Transverse colon (tissue), 4 donors: ENCODE measurements at regions not wholly inside any gene's neighbourhood (a gene's known extent, or its start where the extent isn't known, plus 50 kb on each side); places are given as distances from the start of the nearest gene placed in this dataset.
"Not testable (repeated sequence)": the region's sequence is repeated elsewhere in the genome, so short reads cannot be mapped to it uniquely, and the experiment has no call there.

Source experiments
- DNase-seq: peaks from one replicate; pipeline ENCODE4 v3.0.0-alpha.2; 2019
- H3K27ac ChIP-seq, 4 donors: fragments of 200-600 bp; sonication (generic); 2 replicates each; pipeline ENCODE4 v1.5.1; 2016 to 2018; ENCODE audit warnings: inconsistent platforms in 4 of 4
- H3K27me3 ChIP-seq: fragments of 200-600 bp; sonication (generic); 2 replicates; pipeline ENCODE4 v1.5.1; 2017; ENCODE audit warnings: inconsistent platforms
- H3K36me3 ChIP-seq, 4 donors: fragments of 200-600 bp; sonication (generic); 2 replicates each; pipeline ENCODE4 v1.5.1; 2017 to 2019; ENCODE audit warnings: inconsistent platforms in 4 of 4
- H3K4me1 ChIP-seq, 4 donors: fragments of 200-600 bp; sonication (generic); 2 replicates each; pipeline ENCODE4 v1.5.1; 2017 to 2020; ENCODE audit warnings: inconsistent platforms in 4 of 4
- H3K4me3 ChIP-seq, 4 donors: fragments of 200-600 bp; sonication (generic); 1 replicate in 1 of 4; 2 replicates in 3 of 4; pipeline versions ENCODE4 v1.5.1 to v1.6.1; 2017 to 2019; ENCODE audit warnings: inconsistent platforms in 4 of 4
- H3K9me3 ChIP-seq, 2 donors: fragments of 200-600 bp; sonication (generic); 2 replicates each; pipeline ENCODE4 v1.5.1; 2017 to 2019; ENCODE audit warnings: inconsistent platforms in 2 of 2
- EP300 ChIP-seq: sonication (generic); formaldehyde crosslinking; IDR thresholded peaks from one replicate; pipeline ENCODE4 v1.6.1; 2017; ENCODE audit warnings: antibody characterized with exemption, low read depth
- POLR2A ChIP-seq: fragments of 450-650 bp; IDR thresholded peaks from one replicate; pipeline ENCODE4 v1.6.1; 2016; ENCODE audit warnings: antibody characterized with exemption, mild to moderate bottlenecking, moderate library complexity
- POLR2AphosphoS5 ChIP-seq, 3 donors: sonication (generic); formaldehyde crosslinking; IDR thresholded peaks; one replicate each; pipeline ENCODE4 v1.6.1; 2016; ENCODE audit warnings: antibody characterized with exemption in 3 of 3
- WGBS, 2 donors: methylation state at CpG; one replicate each; pipeline ENCODE4 v1.1.5; 2018; ENCODE audit warnings: low coverage in 1 of 2; 5-methylcytosine and 5-hydroxymethylcytosine counted together
- in situ Hi-C, 4 donors: fragments of 200-750 bp; cut with MboI; loops; one replicate each; pipeline versions ENCODE4 v1.15.0 to v1.15.1; 2017; ENCODE audit warnings: low sequenced_read_pairs in 3 of 4, low pct_ligation_motif_present in 1 of 4, low pct_unique_long_range_greater_than_20kb in 1 of 4
- intact Hi-C: fragments of 100-400 bp; cut with DNase I; formaldehyde crosslinking; loops from one replicate; pipeline ENCODE4 v1.15.1; 2023; ENCODE audit warnings: low total_unique reads
- TF ChIP-seq, protein P1 (sequence below), 5 experiments: fragments of 200-600 bp in 3 of 5; fragments of 450-650 bp in 2 of 5; sonication (generic) in 3 of 5; IDR thresholded peaks; 1 replicate in 2 of 5; 2 replicates in 3 of 5; pipeline ENCODE4 v1.5.1; 2016 to 2017; ENCODE audit warnings: antibody characterized with exemption in 5 of 5, inconsistent platforms in 3 of 5, mild to moderate bottlenecking in 2 of 5, moderate library complexity in 1 of 5

DNA sequence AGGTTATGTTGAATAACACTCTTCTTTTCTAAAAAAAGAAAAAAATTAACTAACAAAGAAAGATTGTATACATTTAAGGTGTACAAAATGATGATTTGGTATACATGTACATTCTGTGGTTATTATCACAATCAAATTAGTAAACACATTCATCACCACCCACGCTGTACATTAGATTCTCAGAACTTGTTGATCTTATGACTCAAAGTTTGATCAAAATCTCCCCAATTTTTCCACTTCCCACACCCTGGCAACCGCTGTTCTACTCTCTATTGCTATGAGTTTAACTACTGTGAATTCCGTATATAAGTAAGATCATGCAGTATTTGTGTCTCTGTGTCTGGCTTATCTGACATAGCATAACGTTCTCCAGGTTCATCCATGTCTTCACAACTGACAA lies 469.5 kb upstream of the CHRM3 start:
- no peaks in the 10 kb centered on the region for H3K36me3 ChIP-seq
- no peaks in the 10 kb centered on the region for H3K27me3 ChIP-seq
- TF ChIP-seq POLR2A: no peak
- TF ChIP-seq POLR2AphosphoS5 (IDR thresholded peaks at IDR 0.05): no peak
- TF ChIP-seq, protein P1, sequence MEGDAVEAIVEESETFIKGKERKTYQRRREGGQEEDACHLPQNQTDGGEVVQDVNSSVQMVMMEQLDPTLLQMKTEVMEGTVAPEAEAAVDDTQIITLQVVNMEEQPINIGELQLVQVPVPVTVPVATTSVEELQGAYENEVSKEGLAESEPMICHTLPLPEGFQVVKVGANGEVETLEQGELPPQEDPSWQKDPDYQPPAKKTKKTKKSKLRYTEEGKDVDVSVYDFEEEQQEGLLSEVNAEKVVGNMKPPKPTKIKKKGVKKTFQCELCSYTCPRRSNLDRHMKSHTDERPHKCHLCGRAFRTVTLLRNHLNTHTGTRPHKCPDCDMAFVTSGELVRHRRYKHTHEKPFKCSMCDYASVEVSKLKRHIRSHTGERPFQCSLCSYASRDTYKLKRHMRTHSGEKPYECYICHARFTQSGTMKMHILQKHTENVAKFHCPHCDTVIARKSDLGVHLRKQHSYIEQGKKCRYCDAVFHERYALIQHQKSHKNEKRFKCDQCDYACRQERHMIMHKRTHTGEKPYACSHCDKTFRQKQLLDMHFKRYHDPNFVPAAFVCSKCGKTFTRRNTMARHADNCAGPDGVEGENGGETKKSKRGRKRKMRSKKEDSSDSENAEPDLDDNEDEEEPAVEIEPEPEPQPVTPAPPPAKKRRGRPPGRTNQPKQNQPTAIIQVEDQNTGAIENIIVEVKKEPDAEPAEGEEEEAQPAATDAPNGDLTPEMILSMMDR (IDR thresholded peaks at IDR 0.05): no peak
- TF ChIP-seq EP300: no peak
- no peaks in the 10 kb centered on the region for H3K4me1 ChIP-seq
- intact Hi-C loops (no loop called here), in situ Hi-C loops (no loop called here)
- no peak overlapping the region for H3K4me3 ChIP-seq
- H3K27ac ChIP-seq: no peak overlapping the region
- DNase-seq: no peak
- WGBS, 2 donors: 71 to 76% methylated on average over 4 of the region's 4 CpGs
- H3K9me3 ChIP-seq: no peaks in the 10 kb centered on the region

DNA sequence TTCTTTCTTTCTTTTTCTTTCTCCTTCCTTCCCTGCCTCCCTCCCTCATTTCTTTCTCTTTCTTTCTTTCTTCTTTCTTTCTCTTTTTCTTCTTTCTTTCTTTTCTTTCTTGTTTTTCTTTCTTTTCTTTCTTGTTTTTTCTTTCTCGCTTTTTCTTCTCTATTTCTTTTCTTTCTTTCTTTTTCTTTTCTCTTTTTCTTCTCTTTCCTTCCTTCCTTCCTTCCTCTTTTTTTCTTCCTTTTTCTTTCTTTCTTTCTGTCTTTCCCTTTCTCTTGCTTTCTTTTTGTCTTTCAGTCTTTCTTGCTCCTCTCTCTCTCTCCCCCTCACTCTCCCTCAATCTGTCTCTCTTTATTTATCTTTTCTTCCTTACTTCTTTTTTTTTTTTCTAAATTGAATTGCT lies 472.0 kb upstream of the CHRM3 start:
- in situ Hi-C loops (no loop called here), intact Hi-C loops (no loop called here)
- TF ChIP-seq POLR2A (no peak), POLR2AphosphoS5 (IDR thresholded peaks at IDR 0.05) (no peak)
- TF ChIP-seq, protein P1 (IDR thresholded peaks at IDR 0.05): no peak
- 82 to 94% methylated on average over 1 of the region's 1 CpG for WGBS, 2 donors
- Histone ChIP-seq H3K36me3 (no peaks in the 10 kb centered on the region), H3K27me3 (no peaks in the 10 kb centered on the region), H3K27ac (no peak overlapping the region), H3K4me3 (no peak overlapping the region), H3K4me1 (no peaks in the 10 kb centered on the region), H3K9me3 (no peaks in the 10 kb centered on the region)
- no peak for DNase-seq

DNA sequence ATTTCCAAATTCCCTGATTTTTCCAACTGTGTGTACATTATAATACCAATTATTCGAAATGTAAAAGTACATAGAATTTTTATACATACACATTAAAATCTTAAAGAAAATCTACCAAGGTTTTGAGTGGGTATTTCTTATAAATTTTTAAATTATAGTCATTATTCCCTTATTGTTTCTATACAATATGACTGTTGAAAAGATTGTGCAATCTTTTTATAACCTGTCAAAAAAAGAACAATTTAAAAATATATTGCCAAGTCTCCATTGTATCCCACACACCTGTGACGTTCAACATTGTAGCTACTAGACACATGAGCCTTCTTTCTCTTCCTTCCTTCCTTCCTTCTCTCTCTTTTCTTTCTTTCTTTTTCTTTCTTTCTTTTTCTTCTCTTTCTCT lies 473.2 kb upstream of the CHRM3 start:
- intact Hi-C loops (no loop called here), in situ Hi-C loops (no loop called here)
- Histone ChIP-seq H3K9me3 (no peaks in the 10 kb centered on the region), H3K36me3 (no peaks in the 10 kb centered on the region), H3K4me1 (no peaks in the 10 kb centered on the region), H3K27me3 (no peaks in the 10 kb centered on the region), H3K4me3 (no peak overlapping the region), H3K27ac (no peak overlapping the region)
- no peak for DNase-seq
- 44 to 53% methylated on average over 2 of the region's 2 CpGs for WGBS, 2 donors
- TF ChIP-seq, protein P1 (IDR thresholded peaks at IDR 0.05): no peak
- no peak for TF ChIP-seq EP300
- TF ChIP-seq POLR2AphosphoS5 (IDR thresholded peaks at IDR 0.05): no peak

DNA sequence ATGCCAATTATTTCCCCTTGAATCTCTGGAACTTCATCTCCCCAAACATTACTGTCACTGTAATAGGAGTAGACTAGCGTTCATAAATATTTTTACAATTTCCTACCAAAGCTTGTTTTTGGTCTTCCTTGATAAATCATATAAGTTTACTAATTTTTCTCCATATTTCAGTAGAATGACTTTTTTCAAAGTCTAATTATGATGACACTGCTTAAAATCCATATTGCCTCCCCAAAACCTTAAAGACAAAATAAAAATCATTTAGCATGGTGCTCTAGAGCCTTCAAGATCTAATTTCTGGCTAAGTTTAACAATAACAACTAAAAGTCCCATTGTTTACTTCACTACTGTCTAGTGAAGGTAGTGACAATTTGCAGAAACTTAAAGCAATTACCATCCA lies 474.2 kb upstream of the CHRM3 start:
- intact Hi-C loops: no loop called here
- in situ Hi-C loops: no loop called here
- Histone ChIP-seq H3K27me3 (no peaks in the 10 kb centered on the region), H3K9me3 (no peaks in the 10 kb centered on the region), H3K27ac (no peak overlapping the region), H3K4me3 (no peak overlapping the region), H3K36me3 (no peaks in the 10 kb centered on the region), H3K4me1 (no peaks in the 10 kb centered on the region)
- no peak for DNase-seq
- TF ChIP-seq, protein P1 (IDR thresholded peaks at IDR 0.05): no peak
- TF ChIP-seq EP300 (no peak), POLR2AphosphoS5 (IDR thresholded peaks at IDR 0.05) (no peak), POLR2A (no peak)
- 62 to 70% methylated on average over 1 of the region's 1 CpG for WGBS, 2 donors

DNA sequence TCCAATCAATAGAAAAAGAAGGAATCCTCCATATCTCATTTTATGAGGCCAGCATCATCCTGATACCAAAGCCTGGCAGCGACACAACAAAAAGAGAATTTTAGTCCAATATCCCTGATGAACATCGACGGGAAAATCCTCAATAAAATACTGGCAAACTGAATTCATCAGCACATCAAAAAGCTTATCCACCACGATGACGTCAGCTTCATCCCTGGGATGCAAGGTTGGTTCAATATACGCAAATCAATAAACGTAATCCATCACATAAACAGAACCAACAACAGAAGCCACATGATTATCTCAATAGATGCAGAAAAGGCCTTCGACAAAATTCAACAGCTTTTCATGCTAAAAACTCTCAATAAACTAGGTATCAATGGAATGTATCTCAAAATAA lies 483.6 kb upstream of the CHRM3 start:
- intact Hi-C loops, H3K4me1 ChIP-seq, H3K27me3 ChIP-seq, H3K4me3 ChIP-seq, DNase-seq, in situ Hi-C loops, H3K36me3 ChIP-seq, H3K9me3 ChIP-seq, H3K27ac ChIP-seq: not testable (repeated sequence)
- 90 to 98% methylated on average over 7 to 8 of the region's 8 CpGs for WGBS, 2 donors
